ENCODE measurements at regions not wholly inside any gene's neighbourhood (a gene's known extent, or its start where the extent isn't known, plus 50 kb on each side); places are given as distances from the start of the nearest gene placed in this dataset.
A peak's percentile ranks its signal among the peaks of the same experiment; 100 is the strongest.

DNA sequence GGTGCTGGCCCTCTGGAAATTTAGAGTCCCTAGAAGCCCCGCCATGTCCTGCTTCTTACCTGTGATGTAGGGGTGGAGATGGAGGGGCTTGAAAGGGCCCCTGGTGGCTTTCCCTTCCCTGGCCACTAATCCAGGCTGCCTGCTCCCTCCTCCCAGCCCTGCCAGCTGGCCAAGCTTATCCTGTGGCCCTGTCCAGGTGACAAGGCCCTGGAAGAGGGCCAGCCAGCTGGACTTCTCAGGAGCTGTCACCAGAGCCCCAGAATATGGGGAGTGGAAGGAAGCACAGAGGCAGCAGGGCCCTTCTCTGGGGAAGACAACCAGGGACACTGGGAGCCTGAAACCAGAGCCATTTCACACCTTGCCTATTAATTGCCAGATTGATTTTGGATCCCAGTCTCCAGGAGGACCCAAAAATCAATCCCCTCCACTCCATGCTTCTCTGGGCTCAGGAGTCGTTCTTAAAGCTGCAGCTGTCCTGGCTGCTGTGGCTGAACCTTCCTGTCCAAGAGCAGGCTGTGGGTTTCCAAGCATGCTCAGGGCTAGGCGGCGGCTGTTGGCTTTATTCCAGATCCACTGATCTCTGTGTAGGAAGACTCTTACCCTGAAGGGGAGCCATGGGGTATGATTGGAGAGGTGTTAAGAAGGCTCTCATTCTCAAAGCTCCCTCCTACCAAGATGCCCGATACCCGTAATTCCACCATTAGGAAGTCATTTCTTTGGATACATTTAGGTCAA lies 52.6 kb upstream of the PCBD1 start:
- Histone ChIP-seq H3K36me3 (ENCODE audit: control insufficient read depth, insufficient read depth, low read length) (no peaks in the 10 kb centered on the region), H2BK5ac (ENCODE audit: low read depth, low read length, poor library complexity, severe bottlenecking) (no peak overlapping the region), H2BK15ac (ENCODE audit: low read depth, low read length) (no peak overlapping the region), H3K18ac (ENCODE audit: low read depth, low read length) (no peak overlapping the region), H2AFZ (replicated peaks; ENCODE audit: low read length, poor library complexity) (peak overlapping the region; percentile 39), H3K4me1 (ENCODE audit: control insufficient read depth, insufficient read depth, low read length) (no peaks in the 10 kb centered on the region), H3K9me3 (ENCODE audit: control insufficient read depth, insufficient read depth, low read length) (no peaks in the 10 kb centered on the region), H2BK120ac (ENCODE audit: low read depth, low read length) (no peak overlapping the region), H3K56ac (ENCODE audit: extremely low read depth, insufficient read depth, low read length) (no peak overlapping the region), H3K79me1 (ENCODE audit: low read depth in 1 of 2, low read length in 2 of 2) (no peaks in the 10 kb centered on the region), H3K9me1 (ENCODE audit: insufficient read depth, low read length) (no peaks in the 10 kb centered on the region; the same call in 1 of the 2 replicates), H2BK20ac (ENCODE audit: low read depth, low read length) (no peak overlapping the region), H3K4me2 (ENCODE audit: low read depth, low read length) (no peak overlapping the region), H4K20me1 (ENCODE audit: insufficient read depth, low read length) (no peaks in the 10 kb centered on the region), H3K23ac (ENCODE audit: low read depth, low read length) (no peak overlapping the region), H4K91ac (ENCODE audit: insufficient read depth, low read depth, low read length) (no peak overlapping the region), H4K5ac (ENCODE audit: low read depth, low read length) (no peak overlapping the region), H3K27me3 (ENCODE audit: control insufficient read depth, insufficient read depth, low read length) (peaks cover 60% of the 10 kb centered on the region), H3K14ac (replicated peaks; ENCODE audit: low read depth, low read length) (no peak overlapping the region), H3K9ac (ENCODE audit: low read depth, low read length) (no peak overlapping the region), H4K8ac (ENCODE audit: low read depth in 2 of 2, low read length in 2 of 2) (no peak overlapping the region), H3K4ac (ENCODE audit: low read depth, low read length) (no peak overlapping the region), H2AK9ac (replicated peaks; ENCODE audit: low read depth, low read length, poor library complexity) (no peak overlapping the region), H3K4me3 (ENCODE audit: insufficient read depth, low read depth, low read length) (no peak overlapping the region), H3K27ac (ENCODE audit: insufficient read depth, low read length) (no peak overlapping the region), H2AK5ac (ENCODE audit: low read depth, low read length) (no peak overlapping the region)
- DNase-seq (no peak), ATAC-seq (ENCODE audit: low read depth) (no peak)
- TF ChIP-seq CEBPB (IDR thresholded peaks at IDR 0.05; ENCODE audit: low read depth, low read length) (no peak), MAZ (IDR thresholded peaks at IDR 0.05; ENCODE audit: borderline replicate concordance, low read depth, low read length) (no peak), MXI1 (IDR thresholded peaks at IDR 0.05; ENCODE audit: borderline replicate concordance, low read depth, low read length) (no peak), RFX5 (IDR thresholded peaks at IDR 0.05; ENCODE audit: low read depth, low read length) (no peak), BHLHE40 (IDR thresholded peaks at IDR 0.05; ENCODE audit: low read depth, low read length) (no peak), CHD1 (IDR thresholded peaks at IDR 0.05; ENCODE audit: low read depth, low read length) (no peak), RAD21 (IDR thresholded peaks at IDR 0.05; ENCODE audit: low read length) (no peak), NFE2L2 (IDR thresholded peaks at IDR 0.05; ENCODE audit: low read depth, low read length) (no peak), SMC3 (IDR thresholded peaks at IDR 0.05; ENCODE audit: low read depth, low read length) (no peak), FOS (IDR thresholded peaks at IDR 0.05; ENCODE audit: low read depth, low read length) (no peak), RCOR1 (IDR thresholded peaks at IDR 0.05; ENCODE audit: insufficient replicate concordance, low read length) (no peak), POLR2A (IDR thresholded peaks at IDR 0.05; ENCODE audit: low read depth, low read length) (no peak)
- TF ChIP-seq, protein P1, sequence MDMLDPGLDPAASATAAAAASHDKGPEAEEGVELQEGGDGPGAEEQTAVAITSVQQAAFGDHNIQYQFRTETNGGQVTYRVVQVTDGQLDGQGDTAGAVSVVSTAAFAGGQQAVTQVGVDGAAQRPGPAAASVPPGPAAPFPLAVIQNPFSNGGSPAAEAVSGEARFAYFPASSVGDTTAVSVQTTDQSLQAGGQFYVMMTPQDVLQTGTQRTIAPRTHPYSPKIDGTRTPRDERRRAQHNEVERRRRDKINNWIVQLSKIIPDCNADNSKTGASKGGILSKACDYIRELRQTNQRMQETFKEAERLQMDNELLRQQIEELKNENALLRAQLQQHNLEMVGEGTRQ (IDR thresholded peaks at IDR 0.05; ENCODE audit: low read depth, low read length), result no peak
- TF ChIP-seq, protein P2, sequence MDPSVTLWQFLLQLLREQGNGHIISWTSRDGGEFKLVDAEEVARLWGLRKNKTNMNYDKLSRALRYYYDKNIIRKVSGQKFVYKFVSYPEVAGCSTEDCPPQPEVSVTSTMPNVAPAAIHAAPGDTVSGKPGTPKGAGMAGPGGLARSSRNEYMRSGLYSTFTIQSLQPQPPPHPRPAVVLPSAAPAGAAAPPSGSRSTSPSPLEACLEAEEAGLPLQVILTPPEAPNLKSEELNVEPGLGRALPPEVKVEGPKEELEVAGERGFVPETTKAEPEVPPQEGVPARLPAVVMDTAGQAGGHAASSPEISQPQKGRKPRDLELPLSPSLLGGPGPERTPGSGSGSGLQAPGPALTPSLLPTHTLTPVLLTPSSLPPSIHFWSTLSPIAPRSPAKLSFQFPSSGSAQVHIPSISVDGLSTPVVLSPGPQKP (IDR thresholded peaks at IDR 0.05; ENCODE audit: borderline replicate concordance, low read depth, low read length), result no peak
- TF ChIP-seq, protein P3, sequence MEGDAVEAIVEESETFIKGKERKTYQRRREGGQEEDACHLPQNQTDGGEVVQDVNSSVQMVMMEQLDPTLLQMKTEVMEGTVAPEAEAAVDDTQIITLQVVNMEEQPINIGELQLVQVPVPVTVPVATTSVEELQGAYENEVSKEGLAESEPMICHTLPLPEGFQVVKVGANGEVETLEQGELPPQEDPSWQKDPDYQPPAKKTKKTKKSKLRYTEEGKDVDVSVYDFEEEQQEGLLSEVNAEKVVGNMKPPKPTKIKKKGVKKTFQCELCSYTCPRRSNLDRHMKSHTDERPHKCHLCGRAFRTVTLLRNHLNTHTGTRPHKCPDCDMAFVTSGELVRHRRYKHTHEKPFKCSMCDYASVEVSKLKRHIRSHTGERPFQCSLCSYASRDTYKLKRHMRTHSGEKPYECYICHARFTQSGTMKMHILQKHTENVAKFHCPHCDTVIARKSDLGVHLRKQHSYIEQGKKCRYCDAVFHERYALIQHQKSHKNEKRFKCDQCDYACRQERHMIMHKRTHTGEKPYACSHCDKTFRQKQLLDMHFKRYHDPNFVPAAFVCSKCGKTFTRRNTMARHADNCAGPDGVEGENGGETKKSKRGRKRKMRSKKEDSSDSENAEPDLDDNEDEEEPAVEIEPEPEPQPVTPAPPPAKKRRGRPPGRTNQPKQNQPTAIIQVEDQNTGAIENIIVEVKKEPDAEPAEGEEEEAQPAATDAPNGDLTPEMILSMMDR (conservative IDR thresholded peaks at IDR 0.05; ENCODE audit: low read depth, low read length), result no peak
- BruUV-seq (replicated peaks), result no TSS peak
- dilution Hi-C loops (cut with HindIII; ENCODE audit: low sequenced_read_pairs, unreplicated experiment) (no loop called here), in situ Hi-C loops (cut with MboI; ENCODE audit: low sequenced_read_pairs) (no loop called here), intact Hi-C loops (cut with micrococcal nuclease) (no loop called here)
- ChIA-PET CTCF (no interaction called here), POLR2A (ENCODE audit: unreplicated experiment) (no interaction called here)
- WGBS, 2 experiments (ENCODE audit: extremely low coverage in 2 of 2, insufficient read length in 1 of 2), result 0% methylated on average over 1 of the region's 6 CpGs; no CpG with 5 or more reads in 1 of the 2 experiments

Data from IMR-90 (cell line).